ENCODE measurements at regions not wholly inside any gene's neighbourhood (a gene's known extent, or its start where the extent isn't known, plus 50 kb on each side); places are given as distances from the start of the nearest gene placed in this dataset.

DNA sequence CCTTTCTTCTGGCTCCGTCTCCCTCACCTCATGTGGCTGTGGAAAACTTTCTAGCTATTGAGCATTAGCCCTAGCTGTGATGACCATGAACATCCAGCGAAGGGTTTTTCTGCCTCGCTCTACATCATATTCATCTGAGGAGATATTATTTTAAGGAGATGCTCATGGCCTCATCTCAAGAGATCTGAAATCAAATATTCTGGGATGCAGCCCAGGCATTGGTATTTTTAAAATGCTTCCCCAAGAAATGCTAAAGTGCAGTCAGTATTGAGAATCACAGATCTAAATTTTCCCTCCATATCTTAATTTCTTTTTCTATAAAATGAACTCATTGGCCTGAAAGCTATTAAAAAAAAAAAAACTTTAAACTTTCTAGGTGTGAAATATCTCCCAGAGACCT, 238.2 kb upstream of the CELF2 start:
- Histone ChIP-seq H3K27me3 (ENCODE audit: control insufficient read depth, insufficient read depth, low read length) (no peaks in the 10 kb centered on the region), H3K27ac (ENCODE audit: low read length) (no peak overlapping the region), H3K4me1 (ENCODE audit: control insufficient read depth, insufficient read depth, low read length) (no peaks in the 10 kb centered on the region), H3K9me3 (ENCODE audit: control insufficient read depth, insufficient read depth, low read length) (no peaks in the 10 kb centered on the region), H3K36me3 (ENCODE audit: control insufficient read depth, insufficient read depth, low read length) (no peaks in the 10 kb centered on the region), H3K4me3 (ENCODE audit: low read length) (no peak overlapping the region)
- DNase-seq (no peak), ATAC-seq (no peak)
- H3K9me3 Mint-ChIP-seq, result no peaks in the 10 kb centered on the region
- intact Hi-C loops (cut with micrococcal nuclease), result no loop called here
- no peaks in the 10 kb centered on the region for H3K4me1 Mint-ChIP-seq
- 81% methylated on average over 2 of the region's 3 CpGs for WGBS (ENCODE audit: insufficient coverage)
- H3K27ac Mint-ChIP-seq, result no peak overlapping the region
- no peak overlapping the region for H3K4me3 Mint-ChIP-seq
- peaks cover 14 to 16% of the 10 kb centered on the region in 2 donors for H3K27me3 Mint-ChIP-seq (ENCODE audit: low read depth in 2 of 2)
- no peaks in the 10 kb centered on the region for H3K36me3 Mint-ChIP-seq
- TF ChIP-seq, protein P1, sequence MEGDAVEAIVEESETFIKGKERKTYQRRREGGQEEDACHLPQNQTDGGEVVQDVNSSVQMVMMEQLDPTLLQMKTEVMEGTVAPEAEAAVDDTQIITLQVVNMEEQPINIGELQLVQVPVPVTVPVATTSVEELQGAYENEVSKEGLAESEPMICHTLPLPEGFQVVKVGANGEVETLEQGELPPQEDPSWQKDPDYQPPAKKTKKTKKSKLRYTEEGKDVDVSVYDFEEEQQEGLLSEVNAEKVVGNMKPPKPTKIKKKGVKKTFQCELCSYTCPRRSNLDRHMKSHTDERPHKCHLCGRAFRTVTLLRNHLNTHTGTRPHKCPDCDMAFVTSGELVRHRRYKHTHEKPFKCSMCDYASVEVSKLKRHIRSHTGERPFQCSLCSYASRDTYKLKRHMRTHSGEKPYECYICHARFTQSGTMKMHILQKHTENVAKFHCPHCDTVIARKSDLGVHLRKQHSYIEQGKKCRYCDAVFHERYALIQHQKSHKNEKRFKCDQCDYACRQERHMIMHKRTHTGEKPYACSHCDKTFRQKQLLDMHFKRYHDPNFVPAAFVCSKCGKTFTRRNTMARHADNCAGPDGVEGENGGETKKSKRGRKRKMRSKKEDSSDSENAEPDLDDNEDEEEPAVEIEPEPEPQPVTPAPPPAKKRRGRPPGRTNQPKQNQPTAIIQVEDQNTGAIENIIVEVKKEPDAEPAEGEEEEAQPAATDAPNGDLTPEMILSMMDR (IDR thresholded peaks at IDR 0.05), result no peak

DNA sequence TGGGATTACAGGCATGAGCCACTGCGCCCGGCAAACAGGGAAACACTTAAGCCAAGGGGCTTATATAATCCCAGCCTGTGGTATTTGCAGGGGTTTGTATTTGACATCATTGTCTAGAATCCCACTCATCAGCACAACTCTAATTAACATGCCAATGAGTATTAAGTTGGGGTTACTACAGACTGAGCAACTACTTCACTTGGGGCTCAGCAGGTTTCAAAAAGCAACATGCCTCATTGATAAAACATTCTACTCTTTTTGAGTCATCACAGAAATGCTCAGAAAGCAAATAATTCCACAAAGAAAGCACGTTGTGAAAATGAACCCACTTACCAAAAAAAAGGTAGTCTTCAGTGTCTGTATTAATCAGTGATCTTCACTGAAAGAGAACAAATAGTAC, 236.9 kb upstream of the CELF2 start:
- H3K4me3 Mint-ChIP-seq, result no peak overlapping the region

DNA sequence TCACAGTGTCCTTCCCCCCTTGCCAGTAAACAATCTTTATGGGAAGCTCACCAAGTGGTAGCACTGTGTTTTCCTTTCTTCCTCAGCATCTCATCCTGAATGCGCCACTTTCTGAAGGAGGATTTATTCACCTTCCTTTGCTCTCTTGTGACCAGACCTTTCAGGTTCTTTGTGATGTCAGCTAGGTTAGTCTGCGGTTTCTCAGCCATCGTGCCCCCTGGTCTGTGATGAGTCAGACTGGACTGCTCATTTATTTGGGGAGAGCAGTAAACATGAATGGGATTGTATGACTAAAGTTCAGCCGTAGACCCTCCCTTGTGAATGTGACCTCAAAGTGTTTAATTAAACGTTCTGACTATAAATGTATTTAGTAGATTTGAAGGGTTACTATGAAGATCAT, 235.1 kb upstream of the CELF2 start:
- H3K27ac ChIP-seq (ENCODE audit: low read length), result no peak overlapping the region
- no peaks in the 10 kb centered on the region for H3K9me3 Mint-ChIP-seq
- intact Hi-C loops (cut with micrococcal nuclease), result no loop called here
- TF ChIP-seq, protein P1 (IDR thresholded peaks at IDR 0.05), result no peak
- H3K36me3 Mint-ChIP-seq, result no peaks in the 10 kb centered on the region
- H3K4me3 Mint-ChIP-seq, result no peak overlapping the region
- H3K36me3 ChIP-seq (ENCODE audit: control insufficient read depth, insufficient read depth, low read length), result no peaks in the 10 kb centered on the region
- WGBS (ENCODE audit: insufficient coverage), result 80% methylated on average over 5 of the region's 5 CpGs
- no peak overlapping the region for H3K27ac Mint-ChIP-seq
- H3K4me1 Mint-ChIP-seq, result no peaks in the 10 kb centered on the region
- peaks cover 14 to 18% of the 10 kb centered on the region in 2 donors for H3K27me3 Mint-ChIP-seq (ENCODE audit: low read depth in 2 of 2)
- no peaks in the 10 kb centered on the region for H3K9me3 ChIP-seq (ENCODE audit: control insufficient read depth, insufficient read depth, low read length)
- no peak overlapping the region for H3K4me3 ChIP-seq (ENCODE audit: low read length)
- no peaks in the 10 kb centered on the region for H3K27me3 ChIP-seq (ENCODE audit: control insufficient read depth, insufficient read depth, low read length)
- no peak for DNase-seq
- ATAC-seq, result no peak
- no peaks in the 10 kb centered on the region for H3K4me1 ChIP-seq (ENCODE audit: control insufficient read depth, insufficient read depth, low read length)

More for the DNA sequence above, 236.9 kb upstream of the CELF2 start:
- no peaks in the 10 kb centered on the region for H3K27me3 ChIP-seq (ENCODE audit: control insufficient read depth, insufficient read depth, low read length)
- Mint-ChIP-seq H3K9me3 (no peaks in the 10 kb centered on the region), H3K4me1 (no peaks in the 10 kb centered on the region), H3K36me3 (no peaks in the 10 kb centered on the region), H3K27ac (no peak overlapping the region), H3K27me3 (ENCODE audit: low read depth in 2 of 2) (peaks cover 19 to 27% of the 10 kb centered on the region in 2 donors)
- H3K4me3 ChIP-seq (ENCODE audit: low read length), result no peak overlapping the region
- intact Hi-C loops (cut with micrococcal nuclease), result no loop called here
- no peaks in the 10 kb centered on the region for H3K36me3 ChIP-seq (ENCODE audit: control insufficient read depth, insufficient read depth, low read length)
- DNase-seq, result no peak
- TF ChIP-seq, protein P1 (IDR thresholded peaks at IDR 0.05), result no peak
- H3K4me1 ChIP-seq (ENCODE audit: control insufficient read depth, insufficient read depth, low read length), result no peaks in the 10 kb centered on the region
- H3K9me3 ChIP-seq (ENCODE audit: control insufficient read depth, insufficient read depth, low read length), result no peaks in the 10 kb centered on the region
- ATAC-seq, result no peak
- no peak overlapping the region for H3K27ac ChIP-seq (ENCODE audit: low read length)
- 100% methylated on average over 1 of the region's 3 CpGs for WGBS (ENCODE audit: insufficient coverage)

DNA sequence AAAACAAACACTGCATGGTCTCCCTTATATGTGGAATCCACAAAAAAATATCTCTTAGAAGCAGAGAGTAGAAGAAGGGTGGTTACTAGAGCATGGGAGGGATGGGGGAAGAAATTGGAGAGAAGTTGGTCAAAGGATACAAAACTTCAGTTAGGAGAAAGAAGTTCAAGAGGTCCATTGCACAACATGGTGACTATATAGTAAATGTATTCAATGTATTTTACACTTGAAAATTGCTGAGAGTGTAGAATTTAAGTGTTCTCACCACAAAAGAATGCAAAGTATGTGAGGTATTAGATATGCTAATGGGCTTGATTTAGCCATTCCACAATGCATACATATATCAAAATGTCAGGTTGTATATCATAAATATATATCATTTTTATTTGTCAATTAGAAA, 232.0 kb upstream of the CELF2 start:
- Histone ChIP-seq H3K27me3 (ENCODE audit: control insufficient read depth, insufficient read depth, low read length) (no peaks in the 10 kb centered on the region), H3K36me3 (ENCODE audit: control insufficient read depth, insufficient read depth, low read length) (no peaks in the 10 kb centered on the region), H3K9me3 (ENCODE audit: control insufficient read depth, insufficient read depth, low read length) (no peaks in the 10 kb centered on the region), H3K4me3 (ENCODE audit: low read length) (no peak overlapping the region), H3K4me1 (ENCODE audit: control insufficient read depth, insufficient read depth, low read length) (no peaks in the 10 kb centered on the region), H3K27ac (ENCODE audit: low read length) (no peak overlapping the region)
- H3K4me1 Mint-ChIP-seq, result no peaks in the 10 kb centered on the region
- no peak overlapping the region for H3K4me3 Mint-ChIP-seq
- H3K9me3 Mint-ChIP-seq, result no peaks in the 10 kb centered on the region
- intact Hi-C loops (cut with micrococcal nuclease), result no loop called here
- ATAC-seq (no peak), DNase-seq (no peak)
- no peak overlapping the region for H3K27ac Mint-ChIP-seq
- H3K36me3 Mint-ChIP-seq, result no peaks in the 10 kb centered on the region
- peaks cover 9 to 14% of the 10 kb centered on the region in 2 donors for H3K27me3 Mint-ChIP-seq (ENCODE audit: low read depth in 2 of 2)
- TF ChIP-seq, protein P1 (IDR thresholded peaks at IDR 0.05), result no peak
